ENCODE measurements at regions not wholly inside any gene's neighbourhood (a gene's known extent, or its start where the extent isn't known, plus 50 kb on each side); places are given as distances from the start of the nearest gene placed in this dataset.

DNA sequence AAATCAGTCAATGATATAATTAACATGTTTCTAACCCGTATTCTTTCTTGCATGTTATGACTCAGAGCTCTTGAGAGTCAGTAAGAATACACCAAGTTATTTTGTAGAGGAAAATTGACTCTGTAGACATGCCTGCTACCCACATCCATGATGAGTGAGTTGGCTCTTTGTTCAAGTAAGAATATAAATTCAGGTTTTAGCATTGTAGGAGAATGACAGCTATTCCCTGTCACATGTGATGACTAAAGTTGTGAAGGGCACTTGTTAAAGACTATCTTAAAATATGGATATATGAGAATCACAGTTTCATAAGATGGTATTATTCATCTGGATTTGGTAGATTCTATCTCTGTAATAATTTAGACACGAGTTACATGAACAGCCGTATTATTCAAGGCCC lies 209.1 kb downstream of the CCDC59 start:
- DNase-seq, result no peak

GRCh38 chr12:82146740-82147139 lies 211.4 kb downstream of the CCDC59 start:
- DNase-seq, result no peak

- no peak for DNase-seq
Observed at GRCh38 chr12:82144505-82144904, 213.7 kb downstream of the CCDC59 start.

- no peak for DNase-seq
Observed at GRCh38 chr12:82132390-82132789, 225.8 kb downstream of the CCDC59 start.

- DNase-seq, result no peak
Observed at GRCh38 chr12:82130762-82131161, 227.4 kb downstream of the CCDC59 start.

DNA sequence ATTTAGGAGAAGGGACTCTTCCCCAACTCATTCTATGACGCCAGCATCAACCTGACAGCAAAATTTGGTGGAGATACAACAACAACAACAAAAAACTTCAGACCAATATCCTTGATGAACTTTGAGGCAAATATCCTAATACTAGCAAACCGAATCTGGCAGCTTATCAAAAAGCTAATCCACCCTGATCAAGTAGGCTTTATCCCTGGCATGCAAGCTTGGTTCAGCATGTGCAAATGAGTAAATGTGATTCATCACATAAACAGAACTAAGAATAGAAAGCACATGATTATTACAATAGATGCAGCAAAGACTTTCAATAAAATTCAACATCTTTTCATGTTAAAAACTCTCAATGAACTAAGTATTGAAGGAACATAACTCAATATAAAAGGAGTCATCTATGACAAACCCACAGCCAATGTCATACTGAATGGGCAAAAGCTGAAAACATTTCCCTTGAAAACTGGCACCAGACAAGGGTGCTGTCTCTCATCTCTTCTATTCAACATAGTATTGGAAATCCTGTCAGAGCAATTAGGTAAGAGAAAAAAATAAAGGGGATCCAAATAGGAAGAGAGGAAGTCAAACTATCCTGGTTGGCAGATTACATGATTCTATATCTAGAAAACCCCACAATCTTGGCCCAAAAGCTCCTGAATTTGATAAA lies 233.3 kb downstream of the CCDC59 start:
- no peak for DNase-seq

GRCh38 chr12:82121545-82121944 lies 236.6 kb downstream of the CCDC59 start:
- DNase-seq, result no peak

DNA sequence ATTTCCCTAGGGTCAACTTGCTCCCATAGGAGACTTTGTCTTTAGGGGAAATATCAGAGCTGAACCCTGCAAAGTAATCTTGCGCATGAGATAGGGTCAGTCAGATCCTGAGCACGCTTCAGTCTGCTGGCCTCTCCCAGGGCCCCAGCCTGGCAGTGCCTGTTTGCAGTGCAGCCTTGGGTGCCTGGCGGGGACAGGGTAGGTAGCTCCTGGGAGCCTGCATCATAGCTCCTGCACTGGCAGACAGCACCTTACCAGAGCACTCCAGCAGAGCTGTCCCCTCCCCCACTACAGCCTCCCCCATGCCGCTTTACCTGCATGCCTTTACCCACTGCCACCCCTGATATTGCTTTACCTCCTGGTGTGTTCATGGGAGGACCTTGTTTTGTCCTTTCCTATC lies 237.3 kb downstream of the CCDC59 start:
- no peak for DNase-seq

GRCh38 chr12:82109243-82109642 lies 248.9 kb downstream of the CCDC59 start:
- no peak for DNase-seq

DNA sequence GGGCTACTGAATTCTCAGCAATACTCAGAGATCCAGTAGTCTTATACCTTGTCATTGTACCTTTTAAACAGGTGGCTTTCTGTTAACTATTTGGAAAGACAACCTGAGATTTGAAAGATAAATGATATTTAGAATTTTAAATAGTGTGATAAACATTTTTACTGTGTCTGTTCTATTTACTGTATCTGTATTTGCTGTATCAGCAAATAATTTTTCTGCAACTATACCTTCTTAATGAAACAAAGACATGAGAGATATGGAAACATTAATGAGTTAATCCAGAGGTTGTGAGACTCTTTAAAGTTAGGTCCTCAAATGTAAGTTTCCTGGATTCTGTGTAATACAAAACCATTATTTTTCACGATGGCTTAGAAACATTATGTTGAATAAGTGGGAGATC lies 249.6 kb downstream of the CCDC59 start:
- no peak for DNase-seq

- DNase-seq, result no peak
Observed at GRCh38 chr12:82099216-82099615, 259.0 kb downstream of the CCDC59 start.

DNA sequence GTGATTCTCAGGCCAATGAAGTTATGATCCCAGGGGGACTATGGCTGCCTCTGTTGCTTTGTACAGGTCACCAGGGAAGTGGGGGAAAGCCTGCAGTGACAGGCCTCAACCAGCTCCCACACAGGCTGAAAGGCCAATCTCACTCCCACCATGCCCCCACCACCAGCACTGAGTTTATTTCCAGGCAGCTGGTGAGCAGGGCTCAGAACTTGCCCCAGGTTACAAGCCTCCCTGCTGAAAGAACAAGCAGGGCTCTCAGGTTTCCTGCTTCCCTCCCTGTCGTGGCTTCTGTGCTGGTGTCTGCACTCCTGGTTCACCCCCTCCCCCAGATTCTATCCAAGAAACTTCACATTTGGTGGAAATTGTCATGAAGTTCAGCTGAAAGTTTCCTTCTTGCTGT lies 260.3 kb downstream of the CCDC59 start:
- DNase-seq, result no peak

- no peak for DNase-seq
Observed at GRCh38 chr12:82097438-82097837, 260.7 kb downstream of the CCDC59 start.

DNA sequence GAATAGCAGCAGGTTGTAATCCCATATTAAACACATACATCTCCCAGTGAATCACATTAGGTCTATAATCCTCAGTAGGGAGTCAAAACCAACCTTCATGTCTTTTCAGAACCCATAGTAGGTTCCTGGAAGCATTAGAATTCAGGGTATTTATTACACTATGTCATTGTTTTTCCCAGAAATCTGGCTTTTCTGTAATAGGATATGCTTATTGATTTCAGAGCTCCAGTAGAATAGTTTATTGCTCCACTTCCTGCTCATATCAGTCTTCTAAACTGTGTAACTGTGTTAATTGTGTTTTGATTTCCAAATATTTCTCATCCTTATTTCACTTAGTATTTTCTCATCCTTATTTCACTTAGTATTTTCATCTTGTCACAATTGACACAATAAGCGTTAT lies 268.0 kb downstream of the CCDC59 start:
- DNase-seq, result no peak

DNA sequence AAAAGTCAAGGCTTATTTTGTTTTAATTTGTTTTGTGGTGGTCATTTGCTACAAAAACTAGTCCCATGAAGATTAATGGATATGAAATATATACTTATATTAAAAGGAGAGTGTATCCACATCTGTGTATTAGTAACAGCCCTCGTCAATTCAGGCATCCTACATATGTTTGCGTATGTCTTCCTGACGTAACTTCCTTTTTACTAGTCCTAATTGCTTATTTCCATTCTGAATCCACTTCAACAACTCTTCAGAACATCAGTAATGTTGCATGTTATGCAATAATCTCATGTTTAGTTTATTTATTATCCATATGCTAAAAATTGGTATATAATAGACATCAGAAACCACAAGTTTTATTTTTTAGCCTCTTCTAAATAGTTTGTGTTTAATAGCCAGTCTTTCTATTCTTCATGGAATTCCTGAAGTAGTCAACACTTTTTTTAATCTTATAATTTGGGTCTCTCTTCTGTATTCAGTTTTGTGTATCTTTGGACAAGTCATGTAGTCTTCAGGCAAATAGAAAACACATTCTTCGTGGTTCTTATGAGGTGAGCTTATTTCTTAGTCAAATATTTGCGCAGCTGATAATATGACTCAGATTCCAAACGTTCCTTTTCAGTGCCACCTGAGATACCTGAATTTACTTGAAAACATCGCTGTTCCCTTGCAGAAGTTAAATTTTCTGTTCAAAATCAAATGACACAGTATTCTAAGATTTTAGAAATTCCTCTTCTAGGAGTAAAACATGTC lies 268.6 kb downstream of the CCDC59 start:
- no peak for DNase-seq

GRCh38 chr12:82082501-82082900 lies 275.7 kb downstream of the CCDC59 start:
- no peak for DNase-seq

DNA sequence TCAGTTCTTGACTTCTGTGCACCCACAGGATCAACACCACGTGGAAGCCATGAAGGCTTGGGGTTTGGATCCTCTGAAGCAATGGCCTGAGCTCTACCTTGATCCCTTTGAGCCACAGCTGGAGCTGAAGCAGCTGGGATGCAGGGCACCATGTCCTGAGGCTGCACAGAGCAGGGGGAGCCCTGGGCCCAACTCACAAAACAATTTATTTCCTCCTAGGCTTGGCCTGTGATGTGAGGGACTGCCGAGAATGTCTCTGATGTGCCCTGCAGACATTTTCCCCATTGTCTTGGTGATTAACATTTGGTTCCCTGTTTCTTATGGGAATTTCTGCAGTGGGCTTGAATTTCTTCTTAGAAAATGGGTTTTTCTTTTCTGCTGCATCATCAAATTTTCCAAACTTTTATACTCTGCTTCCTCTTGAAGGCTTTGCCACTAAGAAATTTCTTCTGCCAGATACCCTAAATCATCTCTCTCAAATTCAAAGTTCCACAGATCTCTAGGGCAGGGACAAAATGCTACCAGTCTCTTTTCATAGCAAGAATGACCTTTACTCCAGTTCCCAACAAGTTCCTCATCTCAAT lies 288.2 kb downstream of the CCDC59 start:
- no peak for DNase-seq

DNA sequence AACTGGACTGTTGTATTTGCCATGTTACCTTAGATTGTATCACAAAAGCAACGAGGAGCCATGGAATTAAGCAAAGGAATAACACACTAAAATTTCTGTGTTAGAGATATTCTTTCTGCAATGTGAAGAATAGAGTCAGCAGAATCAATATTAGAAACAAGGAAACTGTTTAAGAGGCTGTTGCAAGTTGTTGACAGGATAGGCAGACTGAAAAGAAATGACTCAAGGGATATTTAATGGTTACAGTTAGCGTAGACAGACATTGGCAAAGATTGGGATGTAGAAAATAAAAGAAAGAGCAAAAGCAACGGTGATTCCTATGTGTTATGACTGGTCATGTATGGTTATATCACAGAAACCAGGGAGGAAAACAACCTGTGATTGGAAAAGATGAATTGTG lies 299.0 kb upstream of the PPFIA2 start:
- DNase-seq, result no peak

GRCh38 chr12:82057770-82058169 lies 298.6 kb upstream of the PPFIA2 start:
- DNase-seq, result no peak

DNA sequence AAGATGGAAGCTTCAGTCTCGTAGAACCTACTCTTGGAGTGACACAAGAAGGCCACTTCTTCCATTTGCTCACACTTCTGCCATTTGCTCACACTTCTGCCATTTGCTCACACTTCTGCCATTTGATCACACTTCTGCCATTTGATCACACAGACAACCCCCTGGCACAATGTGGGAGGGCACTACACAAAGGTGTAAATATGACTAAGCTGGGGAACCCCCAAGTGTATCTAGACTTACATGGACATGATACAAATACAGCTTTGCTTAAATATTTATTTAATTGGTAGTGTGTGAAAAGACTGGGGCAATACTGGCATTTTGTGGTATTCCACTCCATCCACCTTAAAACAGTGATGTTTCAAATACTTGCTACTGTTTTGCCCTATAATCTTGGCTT lies 296.2 kb upstream of the PPFIA2 start:
- DNase-seq, result no peak

DNA sequence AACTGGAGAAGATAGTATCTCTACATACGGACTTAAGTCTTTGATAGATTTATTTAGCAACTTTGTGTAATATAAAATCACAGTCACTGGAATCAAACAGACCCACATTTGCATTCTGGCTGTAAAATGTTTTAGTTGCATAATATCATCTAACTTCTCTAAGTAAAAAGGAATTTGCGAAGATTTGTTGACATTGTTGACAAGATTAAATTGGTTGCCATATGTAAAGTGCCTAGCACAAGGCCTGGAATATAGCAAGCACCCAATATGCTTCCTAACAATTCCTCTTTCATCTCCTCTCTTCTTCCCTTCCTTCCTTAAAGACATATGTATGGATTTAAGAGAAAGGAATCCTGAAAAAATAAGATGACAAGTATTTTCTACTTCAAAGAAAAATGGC lies 295.4 kb upstream of the PPFIA2 start:
- no peak for DNase-seq

GRCh38 chr12:82047446-82047845 lies 288.3 kb upstream of the PPFIA2 start:
- no peak for DNase-seq

- DNase-seq, result no peak
Observed at GRCh38 chr12:82040987-82041743, 282.0 kb upstream of the PPFIA2 start.

DNA sequence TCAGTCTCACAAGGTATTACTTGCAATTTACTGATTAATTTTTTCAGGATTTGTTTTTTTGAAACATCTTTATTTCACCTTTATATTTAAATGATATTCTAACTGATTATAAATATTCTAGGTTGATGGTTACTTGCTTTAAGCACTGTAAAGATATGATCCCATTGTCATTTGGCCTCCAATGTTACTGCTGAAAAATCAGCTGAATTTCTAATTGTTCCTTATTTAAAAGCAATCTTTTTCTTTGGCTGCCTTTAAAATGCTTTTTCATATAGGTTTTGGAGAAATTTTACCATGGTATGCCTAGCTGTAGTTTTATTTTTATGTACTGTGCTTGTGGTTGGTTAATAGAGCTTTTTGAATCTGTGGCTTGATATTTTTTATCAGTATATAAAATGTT lies 275.6 kb upstream of the PPFIA2 start:
- DNase-seq, result no peak

Data from stimulated activated naive CD4-positive, alpha-beta T cell treated with Interleukin-2 at 50 U/mL for 16 hours (primary cell).